HUES48 (cell line): ENCODE measurements at regions not wholly inside any gene's neighbourhood (a gene's known extent, or its start where the extent isn't known, plus 50 kb on each side); places are given as distances from the start of the nearest gene placed in this dataset.
"Not testable (repeated sequence)": the region's sequence is repeated elsewhere in the genome, so short reads cannot be mapped to it uniquely, and the experiment has no call there.

ENCODE experiments used
- H3K27ac ChIP-seq: one replicate; pipeline ENCODE4 v1.7.0; 2013; ENCODE audit warnings: low read depth, low read length, inconsistent platforms
- H3K27me3 ChIP-seq: 2 replicates; pipeline ENCODE4 v1.6.1; 2013; ENCODE audit warnings: mild to moderate bottlenecking, low read length; ENCODE audit not compliant: control insufficient read depth, insufficient read depth
- H3K36me3 ChIP-seq: 2 replicates; pipeline ENCODE4 v1.6.1; 2013; ENCODE audit warnings: low read length; ENCODE audit not compliant: control insufficient read depth, insufficient read depth
- H3K4me1 ChIP-seq: 2 replicates; pipeline ENCODE4 v1.6.1; 2013; ENCODE audit warnings: mild to moderate bottlenecking, low read length; ENCODE audit not compliant: control insufficient read depth, insufficient read depth
- H3K4me3 ChIP-seq: 2 replicates; pipeline ENCODE4 v1.5.1; 2013; ENCODE audit warnings: mild to moderate bottlenecking, low read depth, low read length
- H3K9ac ChIP-seq: 2 replicates; pipeline ENCODE4 v1.6.1; 2013; ENCODE audit warnings: mild to moderate bottlenecking, low read depth, low read length, moderate library complexity
- H3K9me3 ChIP-seq: 2 replicates; pipeline ENCODE4 v1.6.1; 2013; ENCODE audit warnings: low read length; ENCODE audit not compliant: control insufficient read depth, insufficient read depth

DNA sequence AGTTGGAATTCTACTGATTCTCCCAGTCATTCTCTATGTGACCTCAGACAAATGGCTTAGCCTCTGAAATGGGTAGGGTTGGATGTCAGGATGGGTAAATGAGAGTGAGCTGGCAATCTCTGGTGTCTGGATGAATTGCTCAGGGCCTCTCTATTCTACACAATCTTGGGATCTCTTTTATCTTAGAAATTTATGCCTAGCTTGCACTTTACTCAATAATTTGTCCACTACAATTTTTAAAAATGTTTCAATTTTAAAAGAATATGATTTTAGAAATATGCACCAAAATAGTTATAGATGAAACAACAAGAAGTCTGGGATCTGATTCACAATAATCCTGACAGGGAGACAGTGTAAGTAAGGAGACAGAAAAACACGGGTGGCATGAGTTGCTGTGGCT is 134.1 kb downstream of the KLRB1 start:
- not testable (repeated sequence) for H3K27me3 ChIP-seq, H3K36me3 ChIP-seq

DNA sequence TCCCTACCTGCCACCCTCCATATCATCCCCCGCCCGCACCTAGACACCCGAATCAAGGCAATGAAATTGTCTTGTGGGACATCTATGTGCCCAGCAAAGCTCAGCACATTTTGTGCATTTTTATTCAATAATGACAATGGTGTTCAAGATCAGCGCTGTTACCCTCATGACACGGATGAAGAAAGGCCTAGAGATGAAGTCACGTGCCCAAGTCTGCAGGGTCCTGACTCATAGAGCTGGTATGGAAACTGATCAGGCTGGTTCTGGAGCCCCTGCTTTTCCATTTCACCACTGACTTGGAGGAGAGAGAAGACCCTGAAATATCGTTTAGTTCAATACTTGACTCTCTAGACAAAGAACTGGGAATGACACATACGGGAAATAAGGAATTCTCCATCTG is 136.2 kb downstream of the KLRB1 start:
- not testable (repeated sequence) for H3K9me3 ChIP-seq, H3K4me3 ChIP-seq, H3K36me3 ChIP-seq, H3K4me1 ChIP-seq, H3K27me3 ChIP-seq, H3K9ac ChIP-seq, H3K27ac ChIP-seq

More for the DNA sequence above, 134.1 kb downstream of the KLRB1 start:
- H3K9me3 ChIP-seq, H3K9ac ChIP-seq, H3K27ac ChIP-seq, H3K4me3 ChIP-seq, H3K4me1 ChIP-seq: not testable (repeated sequence)

GRCh38 chr12:9470367-9470766 is 137.3 kb downstream of the KLRB1 start:
- not testable (repeated sequence) for H3K4me3 ChIP-seq, H3K9ac ChIP-seq, H3K9me3 ChIP-seq, H3K27me3 ChIP-seq, H3K36me3 ChIP-seq, H3K4me1 ChIP-seq, H3K27ac ChIP-seq

DNA sequence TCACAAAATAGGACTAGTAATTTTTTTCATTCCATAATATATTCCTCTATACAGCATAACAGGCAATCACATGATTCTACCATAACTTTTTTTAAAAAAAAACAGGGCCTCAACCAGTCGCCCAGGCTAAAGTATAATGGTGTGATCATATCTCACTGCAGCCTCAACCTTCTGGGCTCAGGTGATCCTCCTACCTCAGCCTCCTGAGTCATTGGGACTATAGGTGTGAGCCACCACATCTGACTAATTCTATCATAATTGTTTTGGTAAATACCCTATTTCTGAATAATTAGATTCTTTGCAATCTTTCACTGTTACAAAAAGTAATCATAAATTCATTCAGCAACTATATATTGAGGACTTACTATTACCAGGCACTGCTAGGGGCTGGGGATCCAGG is 137.8 kb downstream of the KLRB1 start:
- H3K27me3 ChIP-seq, H3K9me3 ChIP-seq, H3K36me3 ChIP-seq, H3K27ac ChIP-seq, H3K9ac ChIP-seq, H3K4me1 ChIP-seq, H3K4me3 ChIP-seq: not testable (repeated sequence)

DNA sequence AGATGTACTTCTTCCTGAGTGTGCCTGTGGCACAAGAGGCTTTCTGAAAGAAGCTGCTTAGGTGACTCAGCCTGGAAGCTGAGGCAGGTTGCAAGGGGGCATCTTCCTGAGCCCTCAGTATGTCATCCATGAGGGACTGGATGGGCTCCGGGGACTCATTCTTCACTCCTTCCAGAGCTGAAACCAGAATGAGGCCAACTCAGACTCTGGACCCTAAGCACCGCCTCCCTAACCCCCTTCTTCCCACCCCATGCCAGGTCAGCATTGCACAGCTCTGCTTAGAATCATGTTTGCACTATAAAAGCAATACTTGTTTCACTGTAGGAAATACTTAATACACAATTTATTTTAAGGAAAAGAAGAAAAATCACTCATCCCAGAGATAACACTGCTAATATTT is 138.3 kb downstream of the KLRB1 start:
- not testable (repeated sequence) for H3K27ac ChIP-seq, H3K4me3 ChIP-seq, H3K9ac ChIP-seq, H3K9me3 ChIP-seq, H3K27me3 ChIP-seq, H3K4me1 ChIP-seq, H3K36me3 ChIP-seq

GRCh38 chr12:9468998-9469397 is 138.7 kb downstream of the KLRB1 start:
- not testable (repeated sequence) for H3K9me3 ChIP-seq, H3K36me3 ChIP-seq, H3K27me3 ChIP-seq, H3K9ac ChIP-seq, H3K4me1 ChIP-seq, H3K27ac ChIP-seq, H3K4me3 ChIP-seq

GRCh38 chr12:9468144-9468543 is 139.6 kb downstream of the KLRB1 start:
- not testable (repeated sequence) for H3K36me3 ChIP-seq, H3K9me3 ChIP-seq, H3K4me3 ChIP-seq, H3K9ac ChIP-seq, H3K27ac ChIP-seq, H3K4me1 ChIP-seq, H3K27me3 ChIP-seq

DNA sequence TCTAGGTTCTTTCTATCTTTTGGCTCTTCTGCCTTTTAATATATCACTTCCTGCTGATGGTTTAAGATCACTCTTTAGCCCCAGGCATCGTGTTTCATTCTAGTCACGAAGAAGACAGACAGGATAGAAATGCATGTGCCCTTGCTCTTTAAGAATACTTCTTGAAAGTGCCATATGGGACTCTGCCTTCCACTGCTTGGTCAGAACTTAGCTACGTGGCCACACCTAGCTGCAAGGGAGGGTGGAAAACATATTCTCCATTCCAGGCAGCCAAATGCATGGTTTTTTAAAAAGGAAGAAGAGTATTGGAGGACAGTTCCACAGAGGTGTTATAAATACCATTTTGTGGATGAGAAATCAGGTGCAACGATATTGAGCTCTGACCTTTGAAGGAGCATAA is 143.3 kb downstream of the KLRB1 start:
- Histone ChIP-seq H3K27me3 (no peaks in the 10 kb centered on the region), H3K9me3 (no peaks in the 10 kb centered on the region), H3K4me1 (no peaks in the 10 kb centered on the region), H3K4me3 (no peak overlapping the region), H3K36me3 (no peaks in the 10 kb centered on the region), H3K27ac (no peak overlapping the region), H3K9ac (no peak overlapping the region)

DNA sequence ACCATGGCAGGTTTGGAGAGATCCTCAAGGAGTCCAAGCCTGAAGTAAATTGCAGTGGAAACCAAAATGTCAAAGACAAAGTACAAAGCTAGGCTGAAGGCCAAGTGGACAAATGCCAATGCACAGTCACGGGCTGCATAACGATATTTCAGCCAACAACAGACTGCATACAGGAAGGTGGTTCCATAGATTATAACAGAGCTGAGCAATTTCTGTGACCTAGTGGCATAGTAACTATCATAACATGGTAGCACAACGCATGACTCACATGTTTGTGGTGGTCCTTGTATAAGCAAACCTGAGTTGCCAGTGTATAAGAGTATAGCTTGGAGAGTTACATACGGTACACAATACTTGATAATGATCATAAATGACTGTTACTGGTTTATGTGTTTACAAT is 152.2 kb downstream of the KLRB1 start:
- not testable (repeated sequence) for H3K27me3 ChIP-seq, H3K27ac ChIP-seq, H3K9ac ChIP-seq, H3K36me3 ChIP-seq, H3K9me3 ChIP-seq, H3K4me3 ChIP-seq, H3K4me1 ChIP-seq

DNA sequence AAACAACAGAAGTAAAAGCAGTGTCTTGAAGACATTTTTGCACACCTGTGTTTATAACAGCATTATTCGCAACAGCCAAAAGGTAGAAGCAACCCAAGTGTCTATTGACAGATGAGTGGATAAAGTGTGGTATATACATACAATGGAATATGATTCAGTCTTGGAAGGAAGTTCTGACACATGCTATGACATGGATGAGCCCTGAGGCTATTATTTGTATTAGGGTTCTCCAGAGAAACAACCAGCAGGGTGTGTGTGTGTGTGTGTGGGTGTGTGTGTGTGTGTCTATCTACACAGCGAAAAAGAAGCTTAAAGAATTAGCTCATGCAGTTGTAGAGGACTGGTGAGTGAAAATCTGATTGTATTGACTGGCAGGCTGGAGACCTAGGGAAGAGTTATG is 153.7 kb downstream of the KLRB1 start:
- H3K9ac ChIP-seq, H3K9me3 ChIP-seq, H3K27me3 ChIP-seq, H3K4me1 ChIP-seq, H3K4me3 ChIP-seq, H3K36me3 ChIP-seq, H3K27ac ChIP-seq: not testable (repeated sequence)

DNA sequence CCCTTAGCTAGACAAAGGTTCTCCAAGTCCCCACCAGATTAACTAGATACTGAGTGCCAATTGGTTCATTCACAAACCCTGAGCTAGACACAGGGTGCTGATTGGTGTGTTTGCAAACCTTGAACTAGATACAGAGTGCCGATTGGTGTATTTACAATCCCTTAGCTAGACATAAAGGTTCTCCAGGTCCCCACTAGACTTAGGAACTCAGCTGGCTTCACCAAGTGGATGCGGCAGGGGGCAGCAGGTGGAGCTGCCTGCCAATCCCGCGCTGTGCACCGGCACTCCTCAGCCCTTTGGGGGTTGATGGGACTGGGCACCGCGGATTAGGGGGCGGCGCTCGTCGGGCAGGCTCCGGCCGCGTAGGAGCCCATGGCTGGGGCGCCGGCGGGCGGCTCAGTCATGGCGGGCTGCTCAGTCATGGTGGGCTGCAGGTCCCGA is 157.6 kb downstream of the KLRB1 start:
- not testable (repeated sequence) for H3K4me3 ChIP-seq

GRCh38 chr12:9449657-9450126 is 158.0 kb downstream of the KLRB1 start:
- H3K36me3 ChIP-seq, H3K4me1 ChIP-seq, H3K9ac ChIP-seq, H3K27me3 ChIP-seq, H3K27ac ChIP-seq, H3K9me3 ChIP-seq: not testable (repeated sequence)
- peak overlapping the region; percentile 92; the same call in 1 of the 2 replicates for H3K4me3 ChIP-seq

More for the DNA sequence above, 157.6 kb downstream of the KLRB1 start:
- H3K27me3 ChIP-seq, H3K9ac ChIP-seq, H3K4me1 ChIP-seq, H3K36me3 ChIP-seq, H3K27ac ChIP-seq, H3K9me3 ChIP-seq: not testable (repeated sequence)
